Upper lobe of right lung (tissue), 1 donor: ENCODE measurements at regions not wholly inside any gene's neighbourhood (a gene's known extent, or its start where the extent isn't known, plus 50 kb on each side); places are given as distances from the start of the nearest gene placed in this dataset.
"Not testable (repeated sequence)": the region's sequence is repeated elsewhere in the genome, so short reads cannot be mapped to it uniquely, and the experiment has no call there.

Experiments
- ATAC-seq: fragments of 200-7000 bp; cut with Tn5 transposase; one replicate; pipeline ENCODE4 v1.9.1; 2020; ENCODE audit warnings: mild to moderate bottlenecking, moderate library complexity
- DNase-seq: peaks from one replicate; pipeline ENCODE4 v3.0.0-alpha.2; 2020
- H3K27ac ChIP-seq: fragments of 200-600 bp; one replicate; pipeline ENCODE4 v1.8.0; 2022
- H3K27me3 ChIP-seq: fragments of 200-600 bp; one replicate; pipeline ENCODE4 v1.8.0; 2022; ENCODE audit warnings: mild to moderate bottlenecking
- H3K36me3 ChIP-seq: fragments of 200-600 bp; one replicate; pipeline ENCODE4 v1.8.0; 2022
- H3K4me1 ChIP-seq: fragments of 200-600 bp; one replicate; pipeline ENCODE4 v1.8.0; 2022
- H3K4me3 ChIP-seq: fragments of 200-600 bp; one replicate; pipeline ENCODE4 v1.8.0; 2022; ENCODE audit warnings: mild to moderate bottlenecking
- H3K9me3 ChIP-seq: fragments of 200-600 bp; one replicate; pipeline ENCODE4 v1.8.0; 2022
- intact Hi-C: fragments of 100-400 bp; cut with DNase I; formaldehyde crosslinking; loops from one replicate; pipeline ENCODE4 v1.11.0; 2022
- donor health status: DM: no; HTN: yes; CAD: no; lungs with severe emphysema.

GRCh38 chr3:198145231-198145784 lies 185.3 kb downstream of the LMLN start:
- intact Hi-C loops, DNase-seq, H3K27ac ChIP-seq, ATAC-seq, H3K27me3 ChIP-seq, H3K9me3 ChIP-seq, H3K4me3 ChIP-seq, H3K4me1 ChIP-seq, H3K36me3 ChIP-seq: not testable (repeated sequence)

- H3K4me3 ChIP-seq, H3K9me3 ChIP-seq, H3K36me3 ChIP-seq, H3K4me1 ChIP-seq, H3K27me3 ChIP-seq, intact Hi-C loops, H3K27ac ChIP-seq, DNase-seq, ATAC-seq: not testable (repeated sequence)
These were observed 186.1 kb downstream of the LMLN start for GRCh38 chr3:198146070-198146469.

DNA sequence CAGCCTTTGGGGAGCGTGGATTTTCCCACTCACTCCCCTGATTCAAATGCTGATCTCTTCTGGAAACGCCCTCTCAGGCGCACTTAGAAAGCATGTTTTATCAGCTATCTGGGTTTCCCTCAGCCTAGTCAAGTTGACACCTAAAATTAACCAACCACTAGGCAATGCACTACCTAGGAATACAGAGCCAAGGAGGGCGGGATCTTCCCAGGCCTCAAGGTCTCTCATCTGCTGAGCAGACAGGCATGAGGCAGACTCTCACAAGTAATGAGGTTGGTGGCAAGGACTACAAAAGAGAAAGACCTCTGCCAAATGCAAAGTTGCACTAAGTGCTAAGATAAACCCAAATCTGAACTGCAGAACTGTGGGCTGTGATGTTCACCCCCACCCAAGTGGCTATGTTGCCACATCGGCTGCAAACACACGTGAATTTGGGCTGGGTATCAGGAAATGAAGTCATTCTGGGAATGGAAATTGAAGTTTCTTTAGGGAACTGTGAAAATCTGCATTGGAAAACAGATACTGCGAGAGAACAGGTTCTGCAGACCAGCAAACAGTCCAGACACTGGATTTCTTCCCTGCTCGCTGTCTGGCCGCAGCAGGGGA lies 186.6 kb downstream of the LMLN start:
- H3K4me1 ChIP-seq, H3K27me3 ChIP-seq, DNase-seq, H3K27ac ChIP-seq, H3K4me3 ChIP-seq, intact Hi-C loops, H3K36me3 ChIP-seq, H3K9me3 ChIP-seq: not testable (repeated sequence)
- peak; percentile 50 for ATAC-seq

- ATAC-seq, H3K4me1 ChIP-seq, DNase-seq, H3K9me3 ChIP-seq, H3K4me3 ChIP-seq, H3K36me3 ChIP-seq, H3K27ac ChIP-seq, H3K27me3 ChIP-seq, intact Hi-C loops: not testable (repeated sequence)
These were observed 187.2 kb downstream of the LMLN start for GRCh38 chr3:198147213-198147612.

- H3K4me1 ChIP-seq, H3K27me3 ChIP-seq, H3K4me3 ChIP-seq, H3K36me3 ChIP-seq, H3K27ac ChIP-seq, ATAC-seq, DNase-seq, H3K9me3 ChIP-seq, intact Hi-C loops: not testable (repeated sequence)
These were observed 188.0 kb downstream of the LMLN start for GRCh38 chr3:198147993-198148392.

- ATAC-seq = peak; percentile 61
- H3K36me3 ChIP-seq, H3K27ac ChIP-seq, H3K27me3 ChIP-seq, H3K4me1 ChIP-seq, H3K4me3 ChIP-seq, H3K9me3 ChIP-seq, intact Hi-C loops, DNase-seq: not testable (repeated sequence)
These were observed 189.9 kb downstream of the LMLN start for GRCh38 chr3:198149904-198150303.

DNA sequence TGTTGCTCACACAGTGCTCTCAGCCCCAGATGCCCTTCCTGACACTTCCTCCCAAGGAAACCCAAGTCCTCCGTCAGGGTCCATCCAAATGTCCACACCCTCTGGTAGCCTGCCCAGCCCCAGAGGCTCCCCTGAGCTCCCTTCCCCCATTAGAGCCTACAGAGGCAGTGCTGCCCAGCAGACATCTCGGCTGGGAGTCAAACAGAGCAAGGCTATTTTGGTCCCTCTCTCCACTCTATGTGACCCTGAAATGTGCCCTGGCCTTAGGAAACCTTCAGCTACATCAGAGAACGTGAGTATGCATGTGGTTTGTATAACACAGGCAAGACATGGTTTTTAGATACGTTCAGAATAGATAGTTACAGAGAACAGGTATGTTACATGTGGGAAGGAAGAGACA lies 191.8 kb downstream of the LMLN start:
- H3K9me3 ChIP-seq = not testable (repeated sequence)
- peak; percentile 29 for ATAC-seq

GRCh38 chr3:198155771-198156170 lies 195.8 kb downstream of the LMLN start:
- intact Hi-C loops, ATAC-seq, DNase-seq, H3K4me1 ChIP-seq, H3K9me3 ChIP-seq, H3K27me3 ChIP-seq, H3K36me3 ChIP-seq, H3K4me3 ChIP-seq, H3K27ac ChIP-seq: not testable (repeated sequence)

More for the DNA sequence above, 191.8 kb downstream of the LMLN start:
- H3K27me3 ChIP-seq, intact Hi-C loops, DNase-seq, H3K27ac ChIP-seq, H3K4me1 ChIP-seq, H3K4me3 ChIP-seq, H3K36me3 ChIP-seq: not testable (repeated sequence)

- intact Hi-C loops, H3K27ac ChIP-seq, H3K36me3 ChIP-seq, H3K27me3 ChIP-seq, H3K4me1 ChIP-seq, H3K4me3 ChIP-seq, H3K9me3 ChIP-seq, DNase-seq: not testable (repeated sequence)
- peak; percentile 96 for ATAC-seq
These were observed 197.3 kb downstream of the LMLN start for GRCh38 chr3:198157231-198157868.

GRCh38 chr3:198158007-198158406 lies 198.0 kb downstream of the LMLN start:
- ATAC-seq, H3K9me3 ChIP-seq, H3K36me3 ChIP-seq, DNase-seq, intact Hi-C loops, H3K4me1 ChIP-seq, H3K27me3 ChIP-seq, H3K4me3 ChIP-seq, H3K27ac ChIP-seq: not testable (repeated sequence)
